Stimulated activated CD4-positive, alpha-beta T cell treated with anti-CD3 and anti-CD28 coated beads, TNF-alpha, amount 100 ng/mL, for 4 hours (primary cell): ENCODE measurements at regions not wholly inside any gene's neighbourhood (a gene's known extent, or its start where the extent isn't known, plus 50 kb on each side); places are given as distances from the start of the nearest gene placed in this dataset.
"Not testable (repeated sequence)": the region's sequence is repeated elsewhere in the genome, so short reads cannot be mapped to it uniquely, and the experiment has no call there.

Experiments
- DNase-seq, 3 experiments: peaks; one replicate each; pipeline ENCODE4 v3.0.0-alpha.2; 2020; ENCODE audit warnings: low read depth in 3 of 3

GRCh38 chr6:18595774-18596530 is 208.8 kb downstream of the RNF144B start:
- peak in 1 of 3 experiments; percentile 2 for DNase-seq

- no peak for DNase-seq
These were observed 209.3 kb downstream of the RNF144B start for GRCh38 chr6:18596531-18596835.

GRCh38 chr6:18598551-18599264 is 211.6 kb downstream of the RNF144B start:
- DNase-seq = no peak

- no peak for DNase-seq
These were observed 213.1 kb downstream of the RNF144B start for GRCh38 chr6:18600255-18600654.

- DNase-seq = no peak
These were observed 214.4 kb downstream of the RNF144B start for GRCh38 chr6:18601516-18602020.

GRCh38 chr6:18602931-18603330 is 215.8 kb downstream of the RNF144B start:
- no peak for DNase-seq

GRCh38 chr6:18603361-18603760 is 216.2 kb downstream of the RNF144B start:
- no peak for DNase-seq

GRCh38 chr6:18605841-18606240 is 218.7 kb downstream of the RNF144B start:
- no peak for DNase-seq

- DNase-seq = no peak
These were observed 222.6 kb downstream of the RNF144B start for GRCh38 chr6:18609715-18610114.

GRCh38 chr6:18613319-18613925 is 226.3 kb downstream of the RNF144B start:
- DNase-seq = no peak

- no peak for DNase-seq
These were observed 242.4 kb downstream of the RNF144B start for GRCh38 chr6:18629571-18629970.

GRCh38 chr6:18632670-18633410 is 245.7 kb downstream of the RNF144B start:
- no peak for DNase-seq

- DNase-seq = no peak
These were observed 247.8 kb downstream of the RNF144B start for GRCh38 chr6:18634912-18635311.

GRCh38 chr6:18640134-18640533 is 253.0 kb downstream of the RNF144B start:
- no peak for DNase-seq

- DNase-seq = no peak
These were observed 253.6 kb downstream of the RNF144B start for GRCh38 chr6:18640754-18641153.

GRCh38 chr6:18654821-18655220 is 267.7 kb downstream of the RNF144B start:
- no peak for DNase-seq

GRCh38 chr6:18656506-18656905 is 269.4 kb downstream of the RNF144B start:
- DNase-seq = no peak

GRCh38 chr6:18659994-18660393 is 272.8 kb downstream of the RNF144B start:
- DNase-seq = not testable (repeated sequence)

GRCh38 chr6:18663011-18663410 is 275.9 kb downstream of the RNF144B start:
- DNase-seq = no peak

- no peak for DNase-seq
These were observed 277.3 kb downstream of the RNF144B start for GRCh38 chr6:18664401-18664800.

- DNase-seq = no peak
These were observed 280.5 kb downstream of the RNF144B start for GRCh38 chr6:18667612-18668011.

GRCh38 chr6:18668994-18669393 is 281.8 kb downstream of the RNF144B start:
- DNase-seq = no peak
